CD4-positive, alpha-beta memory T cell (primary cell): ENCODE measurements at regions not wholly inside any gene's neighbourhood (a gene's known extent, or its start where the extent isn't known, plus 50 kb on each side); places are given as distances from the start of the nearest gene placed in this dataset.

ENCODE experiments used
- CTCF ChIA-PET: fragments of 350-600 bp; sonication (Branson Sonifier 250); formaldehyde crosslinking; loops from one replicate; lab custom pipeline; 2021; ENCODE audit warnings: inconsistent platforms; ENCODE audit not compliant: partially characterized antibody; lab: Charles Lee
- POLR2A ChIA-PET: fragments of 350-600 bp; sonication (Branson Sonifier 250); formaldehyde crosslinking; loops from one replicate; lab custom pipeline; 2021; ENCODE audit not compliant: partially characterized antibody; lab: Charles Lee
- DNase-seq, 5 donors: peaks; one replicate each; pipeline versions ENCODE4 v3.0.0 to v3.0.0-alpha.2; 2020 to 2022; ENCODE audit warnings: mixed read lengths in 1 of 5
- H3K27ac ChIP-seq: one replicate; pipeline ENCODE4 v1.7.0; 2013; ENCODE audit warnings: low read depth, low read length
- H3K27me3 ChIP-seq: 2 replicates; pipeline ENCODE4 v1.7.0; 2013; ENCODE audit warnings: mild to moderate bottlenecking, low read length, moderate library complexity; ENCODE audit not compliant: insufficient read depth
- H3K36me3 ChIP-seq: 2 replicates; pipeline ENCODE4 v1.7.0; 2013; ENCODE audit warnings: mild to moderate bottlenecking, low read length, moderate library complexity; ENCODE audit not compliant: insufficient read depth
- H3K4me1 ChIP-seq: 2 replicates; pipeline ENCODE4 v1.7.0; 2013; ENCODE audit warnings: mild to moderate bottlenecking, low read length, moderate library complexity; ENCODE audit not compliant: insufficient read depth
- H3K4me3 ChIP-seq, 2 donors: one replicate each; pipeline ENCODE4 v1.7.0; 2013; ENCODE audit warnings: low read length in 2 of 2, mild to moderate bottlenecking in 1 of 2
- H3K9me3 ChIP-seq, 2 donors: one replicate each; pipeline ENCODE4 v1.7.0; 2013; ENCODE audit warnings: low read length in 2 of 2, control low read depth in 1 of 2; ENCODE audit not compliant: control insufficient read depth in 1 of 2
- H3K27ac Mint-ChIP-seq, 7 donors: one replicate each; pipeline ENCODE4 v1.8.0; 2020 to 2021; ENCODE audit warnings: mixed read lengths in 7 of 7, mild to moderate bottlenecking in 6 of 7, inconsistent platforms in 3 of 7, moderate library complexity in 3 of 7
- H3K27me3 Mint-ChIP-seq, 2 donors: one replicate each; pipeline ENCODE4 v1.8.0; 2020 to 2021; ENCODE audit warnings: mixed read lengths in 2 of 2
- H3K36me3 Mint-ChIP-seq, 2 donors: one replicate each; pipeline ENCODE4 v1.8.0; 2020 to 2021; ENCODE audit warnings: mixed read lengths in 2 of 2, inconsistent platforms in 1 of 2, mild to moderate bottlenecking in 1 of 2
- H3K4me1 Mint-ChIP-seq, 4 donors: one replicate each; pipeline ENCODE4 v1.8.0; 2020 to 2021; ENCODE audit warnings: mixed read lengths in 4 of 4, mild to moderate bottlenecking in 1 of 4
- H3K4me3 Mint-ChIP-seq, 8 donors: one replicate each; pipeline ENCODE4 v1.8.0; 2020 to 2021; ENCODE audit warnings: mixed read lengths in 8 of 8, mild to moderate bottlenecking in 7 of 8, moderate library complexity in 6 of 8, inconsistent platforms in 3 of 8
- H3K9me3 Mint-ChIP-seq, 8 donors: one replicate each; pipeline ENCODE4 v1.8.0; 2020 to 2021; ENCODE audit warnings: mixed read lengths in 8 of 8, mild to moderate bottlenecking in 5 of 8, inconsistent platforms in 3 of 8, moderate library complexity in 1 of 8
- intact Hi-C: fragments of 100-400 bp; cut with micrococcal nuclease; formaldehyde crosslinking; loops from one replicate; pipeline ENCODE4 v1.15.1; 2023

GRCh38 chr2:183456177-183456576 is 331.9 kb downstream of the NUP35 start:
- peaks cover 0 to 1% of the 10 kb centered on the region in 2 donors for H3K36me3 Mint-ChIP-seq
- POLR2A ChIA-PET = no interaction called here

GRCh38 chr2:183458460-183458859 is 334.2 kb downstream of the NUP35 start:
- Mint-ChIP-seq H3K4me3 (no peak overlapping the region), H3K9me3 (peaks cover 0 to 24% (median 9%) of the 10 kb centered on the region in 8 donors), H3K27me3 (no peaks in the 10 kb centered on the region), H3K36me3 (no peaks in the 10 kb centered on the region), H3K4me1 (no peaks in the 10 kb centered on the region), H3K27ac (peak overlapping the region in 1 of 7 donors; percentile 18)
- H3K27ac ChIP-seq = no peak overlapping the region
- H3K36me3 ChIP-seq = no peaks in the 10 kb centered on the region
- peaks cover 0 to 3% of the 10 kb centered on the region in 2 donors for H3K9me3 ChIP-seq
- CTCF ChIA-PET = no interaction called here
- H3K4me1 ChIP-seq = no peaks in the 10 kb centered on the region
- DNase-seq = no peak
- H3K4me3 ChIP-seq = no peak overlapping the region
- H3K27me3 ChIP-seq = no peaks in the 10 kb centered on the region
- intact Hi-C loops = no loop called here
- POLR2A ChIA-PET = no interaction called here

More at GRCh38 chr2:183456177-183456576, 331.9 kb downstream of the NUP35 start:
- H3K4me1 Mint-ChIP-seq = no peaks in the 10 kb centered on the region
- peaks cover 0 to 27% (median 11%) of the 10 kb centered on the region in 8 donors for H3K9me3 Mint-ChIP-seq
- Histone ChIP-seq H3K27me3 (no peaks in the 10 kb centered on the region), H3K4me1 (no peaks in the 10 kb centered on the region), H3K36me3 (no peaks in the 10 kb centered on the region), H3K9me3 (peaks cover 0 to 3% of the 10 kb centered on the region in 2 donors), H3K27ac (no peak overlapping the region), H3K4me3 (no peak overlapping the region)
- no peak overlapping the region for H3K4me3 Mint-ChIP-seq
- H3K27ac Mint-ChIP-seq = no peak overlapping the region
- no peak for DNase-seq
- CTCF ChIA-PET = no interaction called here
- intact Hi-C loops = no loop called here
- no peaks in the 10 kb centered on the region for H3K27me3 Mint-ChIP-seq

- POLR2A ChIA-PET = no interaction called here
- intact Hi-C loops = no loop called here
Observed at GRCh38 chr2:183459466-183459865, 335.2 kb downstream of the NUP35 start.

GRCh38 chr2:183463821-183464220 is 339.6 kb downstream of the NUP35 start:
- no peak overlapping the region for H3K27ac ChIP-seq
- H3K36me3 Mint-ChIP-seq = no peaks in the 10 kb centered on the region
- no peak overlapping the region for H3K27ac Mint-ChIP-seq
- H3K4me1 ChIP-seq = no peaks in the 10 kb centered on the region
- H3K9me3 Mint-ChIP-seq = peaks cover 0 to 11% (median 3%) of the 10 kb centered on the region in 8 donors
- no peaks in the 10 kb centered on the region for H3K27me3 ChIP-seq
- no peak for DNase-seq
- intact Hi-C loops = no loop called here
- POLR2A ChIA-PET = no interaction called here
- no peak overlapping the region for H3K4me3 ChIP-seq
- H3K4me3 Mint-ChIP-seq = no peak overlapping the region
- no peaks in the 10 kb centered on the region for H3K27me3 Mint-ChIP-seq
- CTCF ChIA-PET = no interaction called here
- no peaks in the 10 kb centered on the region for H3K36me3 ChIP-seq
- no peaks in the 10 kb centered on the region for H3K9me3 ChIP-seq
- H3K4me1 Mint-ChIP-seq = no peaks in the 10 kb centered on the region

More at GRCh38 chr2:183459466-183459865, 335.2 kb downstream of the NUP35 start:
- Mint-ChIP-seq H3K9me3 (peaks cover 0 to 19% (median 9%) of the 10 kb centered on the region in 8 donors), H3K4me3 (no peak overlapping the region), H3K27ac (no peak overlapping the region), H3K27me3 (no peaks in the 10 kb centered on the region), H3K4me1 (no peaks in the 10 kb centered on the region), H3K36me3 (no peaks in the 10 kb centered on the region)
- H3K9me3 ChIP-seq = peaks cover 0 to 3% of the 10 kb centered on the region in 2 donors
- CTCF ChIA-PET = no interaction called here
- H3K27ac ChIP-seq = no peak overlapping the region
- no peaks in the 10 kb centered on the region for H3K4me1 ChIP-seq
- no peaks in the 10 kb centered on the region for H3K27me3 ChIP-seq
- no peaks in the 10 kb centered on the region for H3K36me3 ChIP-seq
- no peak for DNase-seq
- no peak overlapping the region for H3K4me3 ChIP-seq

GRCh38 chr2:183465048-183465447 is 340.8 kb downstream of the NUP35 start:
- H3K4me3 Mint-ChIP-seq = no peak overlapping the region
- H3K27ac Mint-ChIP-seq = no peak overlapping the region
- Histone ChIP-seq H3K27ac (no peak overlapping the region), H3K36me3 (no peaks in the 10 kb centered on the region), H3K4me3 (no peak overlapping the region), H3K4me1 (no peaks in the 10 kb centered on the region), H3K27me3 (no peaks in the 10 kb centered on the region), H3K9me3 (no peaks in the 10 kb centered on the region)
- intact Hi-C loops = no loop called here
- peaks cover 2 to 18% (median 4%) of the 10 kb centered on the region in 8 donors for H3K9me3 Mint-ChIP-seq
- POLR2A ChIA-PET = no interaction called here
- H3K27me3 Mint-ChIP-seq = no peaks in the 10 kb centered on the region
- H3K4me1 Mint-ChIP-seq = no peaks in the 10 kb centered on the region
- CTCF ChIA-PET = no interaction called here
- no peak for DNase-seq
- H3K36me3 Mint-ChIP-seq = no peaks in the 10 kb centered on the region

- Mint-ChIP-seq H3K27ac (no peak overlapping the region), H3K4me3 (no peak overlapping the region), H3K9me3 (peaks cover 0 to 40% (median 14%) of the 10 kb centered on the region in 8 donors), H3K27me3 (no peaks in the 10 kb centered on the region), H3K36me3 (no peaks in the 10 kb centered on the region), H3K4me1 (no peaks in the 10 kb centered on the region)
- POLR2A ChIA-PET = no interaction called here
- H3K9me3 ChIP-seq = peaks cover 0 to 4% of the 10 kb centered on the region in 2 donors
- no peak for DNase-seq
- no peaks in the 10 kb centered on the region for H3K4me1 ChIP-seq
- no peak overlapping the region for H3K4me3 ChIP-seq
- H3K36me3 ChIP-seq = no peaks in the 10 kb centered on the region
- H3K27me3 ChIP-seq = no peaks in the 10 kb centered on the region
- H3K27ac ChIP-seq = no peak overlapping the region
- CTCF ChIA-PET = no interaction called here
- intact Hi-C loops = no loop called here
Observed at GRCh38 chr2:183474912-183475695, 350.9 kb downstream of the NUP35 start.

GRCh38 chr2:183476490-183476889 is 352.2 kb downstream of the NUP35 start:
- Mint-ChIP-seq H3K4me3 (no peak overlapping the region), H3K36me3 (no peaks in the 10 kb centered on the region), H3K27me3 (no peaks in the 10 kb centered on the region), H3K4me1 (no peaks in the 10 kb centered on the region), H3K27ac (no peak overlapping the region), H3K9me3 (peaks cover 0 to 42% (median 16%) of the 10 kb centered on the region in 8 donors)
- DNase-seq = no peak
- H3K9me3 ChIP-seq = peaks cover 0 to 4% of the 10 kb centered on the region in 2 donors
- no peaks in the 10 kb centered on the region for H3K27me3 ChIP-seq
- H3K4me3 ChIP-seq = no peak overlapping the region
- ChIA-PET POLR2A (no interaction called here), CTCF (no interaction called here)
- H3K36me3 ChIP-seq = no peaks in the 10 kb centered on the region
- H3K27ac ChIP-seq = no peak overlapping the region
- H3K4me1 ChIP-seq = no peaks in the 10 kb centered on the region
- intact Hi-C loops = no loop called here
